ENCODE measurements at regions not wholly inside any gene's neighbourhood (a gene's known extent, or its start where the extent isn't known, plus 50 kb on each side); places are given as distances from the start of the nearest gene placed in this dataset.
A peak's percentile ranks its signal among the peaks of the same experiment; 100 is the strongest.

- Histone ChIP-seq H3K9me3 (peaks cover 12% of the 10 kb centered on the region), H3K27ac (no peak overlapping the region), H3K27me3 (no peaks in the 10 kb centered on the region), H3K4me1 (peaks cover 38% of the 10 kb centered on the region), H3K4me2 (peak overlapping the region; percentile 28; the same call in 1 of the 2 replicates), H3K36me3 (no peaks in the 10 kb centered on the region), H3K4me3 (no peak overlapping the region), H4K20me1 (no peaks in the 10 kb centered on the region), H3K9ac (no peak overlapping the region)
- TF ChIP-seq Cebpa-rat (IDR thresholded peaks at IDR 0.05) = no peak
These were observed 102.8 kb downstream of the FOXL1 start for GRCh38 chr16:86681031-86681756.

GRCh38 chr16:86681757-86682106 is 103.4 kb downstream of the FOXL1 start:
- Histone ChIP-seq H3K27me3 (no peaks in the 10 kb centered on the region), H3K4me3 (no peak overlapping the region), H3K36me3 (no peaks in the 10 kb centered on the region), H3K27ac (no peak overlapping the region), H3K4me1 (peaks cover 38% of the 10 kb centered on the region), H3K9ac (no peak overlapping the region), H3K9me3 (peaks cover 12% of the 10 kb centered on the region), H3K4me2 (no peak overlapping the region), H4K20me1 (no peaks in the 10 kb centered on the region)
- no peak for TF ChIP-seq Cebpa-rat (IDR thresholded peaks at IDR 0.05)

DNA sequence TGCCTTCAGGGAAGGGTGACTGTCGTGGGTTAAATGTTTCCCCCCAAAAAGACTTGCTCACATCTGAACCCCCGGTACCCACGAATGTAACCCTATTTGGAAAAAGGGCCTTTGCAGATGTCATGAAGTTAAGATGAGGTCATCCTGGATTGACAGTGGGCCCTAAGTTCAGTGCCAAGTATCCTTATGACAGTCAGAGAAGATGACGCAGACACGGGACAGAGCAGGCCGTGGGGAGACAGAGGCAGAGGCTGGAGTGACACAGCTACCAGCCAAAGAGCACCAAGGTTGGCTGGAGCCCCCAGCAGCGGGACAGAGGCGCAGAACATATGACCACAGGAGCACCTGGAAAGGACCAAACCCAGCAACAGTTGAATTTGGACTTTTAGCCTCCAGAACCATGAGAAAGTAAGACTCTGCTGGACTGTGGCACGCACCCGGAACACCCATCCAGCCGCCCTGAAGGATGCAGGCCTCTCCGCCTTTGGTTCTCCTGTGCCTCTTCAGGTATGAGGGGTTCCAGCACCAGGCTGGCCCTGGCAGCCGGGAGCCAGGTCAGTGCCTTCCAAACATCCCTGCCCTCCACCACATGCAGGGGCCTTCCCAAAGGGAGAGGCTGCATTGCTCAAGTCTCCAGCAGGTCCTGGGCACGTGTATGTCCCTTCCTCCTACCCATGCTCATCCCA is 104.0 kb downstream of the FOXL1 start:
- Histone ChIP-seq H3K36me3 (no peaks in the 10 kb centered on the region), H3K9ac (no peak overlapping the region), H3K4me3 (no peak overlapping the region), H3K9me3 (peaks cover 12% of the 10 kb centered on the region), H3K27ac (no peak overlapping the region; the same call in 1 of the 2 replicates), H3K27me3 (no peaks in the 10 kb centered on the region), H4K20me1 (no peaks in the 10 kb centered on the region), H3K4me2 (no peak overlapping the region), H3K4me1 (peaks cover 38% of the 10 kb centered on the region)
- no peak for TF ChIP-seq Cebpa-rat (IDR thresholded peaks at IDR 0.05)

DNA sequence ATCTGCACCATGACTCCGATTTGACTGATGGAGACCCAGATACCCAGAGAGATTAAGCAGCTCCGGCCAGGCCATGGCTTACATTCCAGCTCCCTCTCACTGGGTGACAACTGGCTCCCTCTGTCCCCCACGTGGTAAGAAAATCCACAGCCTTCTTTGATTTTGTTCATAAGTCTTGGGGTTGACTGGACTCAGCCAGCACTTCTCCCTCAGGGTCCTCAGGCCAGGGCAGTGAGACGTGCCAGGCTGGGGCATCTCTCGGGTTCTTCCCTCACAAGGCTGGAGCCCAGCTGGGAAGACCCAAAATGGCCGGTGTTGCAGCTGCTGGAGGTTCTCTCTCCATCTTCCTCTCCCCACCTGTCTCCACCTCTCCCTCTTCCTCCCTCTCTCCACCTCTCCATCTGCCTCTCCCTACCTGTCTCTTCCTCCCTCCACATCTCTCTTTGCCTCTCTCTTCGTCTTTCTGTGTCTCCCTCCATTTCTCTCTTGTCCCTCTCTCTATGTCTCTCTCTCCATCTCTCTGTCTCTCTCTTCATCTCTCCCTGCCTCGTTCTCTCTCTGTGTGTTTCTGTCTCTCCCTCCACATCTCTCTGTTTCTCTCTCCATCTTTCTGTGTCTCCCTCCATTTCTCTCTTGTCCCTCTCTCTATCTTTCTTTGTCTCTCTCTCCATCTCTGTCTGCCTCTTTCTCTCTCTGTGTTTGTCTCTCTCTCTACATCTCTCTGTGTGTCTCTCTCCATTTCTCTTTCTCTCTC is 105.3 kb downstream of the FOXL1 start:
- H3K4me3 ChIP-seq = no peak overlapping the region
- peak overlapping the region; percentile 75 for H3K4me2 ChIP-seq
- H3K9ac ChIP-seq = no peak overlapping the region
- no peak for TF ChIP-seq Cebpa-rat (IDR thresholded peaks at IDR 0.05)
- H3K27ac ChIP-seq = 0 out of 2 replicates have a peak overlapping the region, but pooled peaks have one; percentile 7
- peaks cover 8% of the 10 kb centered on the region for H3K9me3 ChIP-seq
- H3K36me3 ChIP-seq = no peaks in the 10 kb centered on the region
- H3K27me3 ChIP-seq = no peaks in the 10 kb centered on the region
- H3K4me1 ChIP-seq = peaks cover 38% of the 10 kb centered on the region
- H4K20me1 ChIP-seq = no peaks in the 10 kb centered on the region

DNA sequence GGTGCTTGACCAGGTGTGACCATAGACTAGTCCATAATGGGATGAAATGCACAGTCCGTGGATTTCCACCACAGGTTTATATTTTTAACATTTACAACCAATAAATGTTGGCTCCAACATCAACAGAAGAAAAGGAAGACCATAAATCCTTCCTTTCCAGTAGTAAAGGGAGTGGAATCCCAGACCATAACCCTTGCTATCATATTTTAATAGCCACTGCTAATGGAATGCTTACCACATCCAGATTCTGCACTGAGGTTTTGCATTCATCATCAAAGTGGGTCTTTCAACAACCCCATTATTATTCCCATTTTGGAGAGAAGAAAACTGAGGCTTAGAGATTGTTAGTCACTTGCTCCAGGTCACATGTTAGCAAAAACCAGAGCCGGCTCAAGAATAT is 106.7 kb downstream of the FOXL1 start:
- Histone ChIP-seq H3K9ac (no peak overlapping the region), H3K27me3 (no peaks in the 10 kb centered on the region), H3K4me3 (no peak overlapping the region), H3K27ac (no peak overlapping the region), H3K9me3 (no peaks in the 10 kb centered on the region), H3K4me1 (peaks cover 30% of the 10 kb centered on the region), H4K20me1 (no peaks in the 10 kb centered on the region), H3K4me2 (no peak overlapping the region), H3K36me3 (no peaks in the 10 kb centered on the region)
- no peak for TF ChIP-seq Cebpa-rat (IDR thresholded peaks at IDR 0.05)

DNA sequence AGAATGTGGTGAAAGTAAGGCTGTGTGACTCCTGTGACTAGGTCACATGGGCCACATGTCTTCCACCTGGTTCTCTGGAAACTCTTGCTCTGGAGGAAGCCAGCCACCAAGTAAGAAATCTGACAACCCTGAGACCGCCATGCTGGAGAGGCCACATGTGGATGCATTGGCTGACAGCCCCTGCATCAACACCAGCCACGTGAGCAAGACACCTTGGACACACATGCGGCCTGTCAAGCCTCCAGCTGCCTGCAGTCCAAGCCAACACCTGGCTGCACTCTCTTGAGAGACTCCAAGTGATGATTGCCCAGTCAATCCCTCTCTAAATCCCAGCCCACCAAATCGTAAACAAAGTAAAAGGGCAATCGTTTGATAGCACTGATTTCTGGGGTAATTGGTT is 112.6 kb downstream of the FOXL1 start:
- no peaks in the 10 kb centered on the region for H4K20me1 ChIP-seq
- H3K4me1 ChIP-seq = no peaks in the 10 kb centered on the region
- no peak overlapping the region for H3K27ac ChIP-seq
- H3K36me3 ChIP-seq = no peaks in the 10 kb centered on the region
- no peak overlapping the region for H3K4me3 ChIP-seq
- H3K4me2 ChIP-seq = no peak overlapping the region
- no peak for TF ChIP-seq Cebpa-rat (IDR thresholded peaks at IDR 0.05)
- H3K27me3 ChIP-seq = no peaks in the 10 kb centered on the region
- H3K9ac ChIP-seq = no peak overlapping the region
- no peaks in the 10 kb centered on the region for H3K9me3 ChIP-seq

- Histone ChIP-seq H3K4me3 (no peak overlapping the region), H3K9me3 (no peaks in the 10 kb centered on the region), H3K27me3 (no peaks in the 10 kb centered on the region), H3K27ac (no peak overlapping the region), H3K9ac (no peak overlapping the region), H3K4me2 (no peak overlapping the region), H3K4me1 (no peaks in the 10 kb centered on the region), H4K20me1 (no peaks in the 10 kb centered on the region), H3K36me3 (no peaks in the 10 kb centered on the region)
- TF ChIP-seq Cebpa-rat (IDR thresholded peaks at IDR 0.05) = no peak
These were observed 114.1 kb downstream of the FOXL1 start for GRCh38 chr16:86692426-86692825.

GRCh38 chr16:86693033-86693432 is 114.7 kb downstream of the FOXL1 start:
- Histone ChIP-seq H3K4me3 (no peak overlapping the region), H3K4me2 (no peak overlapping the region), H3K27ac (no peak overlapping the region), H3K4me1 (no peaks in the 10 kb centered on the region), H4K20me1 (no peaks in the 10 kb centered on the region), H3K36me3 (no peaks in the 10 kb centered on the region), H3K27me3 (no peaks in the 10 kb centered on the region), H3K9me3 (no peaks in the 10 kb centered on the region), H3K9ac (no peak overlapping the region)
- no peak for TF ChIP-seq Cebpa-rat (IDR thresholded peaks at IDR 0.05)

GRCh38 chr16:86697715-86698114 is 119.4 kb downstream of the FOXL1 start:
- Histone ChIP-seq H4K20me1 (no peaks in the 10 kb centered on the region), H3K27ac (no peak overlapping the region), H3K4me2 (no peak overlapping the region), H3K4me3 (no peak overlapping the region), H3K9ac (no peak overlapping the region), H3K4me1 (no peaks in the 10 kb centered on the region), H3K27me3 (no peaks in the 10 kb centered on the region), H3K9me3 (no peaks in the 10 kb centered on the region), H3K36me3 (no peaks in the 10 kb centered on the region)
- TF ChIP-seq Cebpa-rat (IDR thresholded peaks at IDR 0.05) = no peak

Data from BLaER1 (cell line).